NCI-H1417 treated with DMSO at 0.1 percent for 48 hours (cell line): ENCODE measurements at regions not wholly inside any gene's neighbourhood (a gene's known extent, or its start where the extent isn't known, plus 50 kb on each side); places are given as distances from the start of the nearest gene placed in this dataset.

Experiments
- DNase-seq: peaks from one replicate; lab custom pipeline; 2025; lab: John Stamatoyannopoulos, UW

DNA sequence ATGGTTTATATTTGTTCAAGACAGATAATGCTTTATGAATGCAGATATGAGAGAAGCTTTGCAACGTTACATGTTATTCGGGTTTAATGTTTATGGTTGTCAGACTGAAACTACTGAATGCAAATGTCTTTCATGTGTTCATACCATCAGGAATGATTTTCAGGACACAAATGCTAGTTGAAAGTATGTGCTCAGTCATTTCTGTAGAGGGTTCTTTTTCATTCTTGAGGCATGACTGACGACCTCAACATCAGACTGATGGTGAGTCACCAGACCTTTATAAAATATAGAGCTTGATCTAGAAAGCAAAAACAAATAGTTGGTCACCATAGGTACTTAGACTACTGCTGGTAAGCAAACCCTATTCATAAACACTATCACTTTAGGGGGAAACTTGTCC is 287.3 kb upstream of the NUDT12 start:
- DNase-seq: no peak

DNA sequence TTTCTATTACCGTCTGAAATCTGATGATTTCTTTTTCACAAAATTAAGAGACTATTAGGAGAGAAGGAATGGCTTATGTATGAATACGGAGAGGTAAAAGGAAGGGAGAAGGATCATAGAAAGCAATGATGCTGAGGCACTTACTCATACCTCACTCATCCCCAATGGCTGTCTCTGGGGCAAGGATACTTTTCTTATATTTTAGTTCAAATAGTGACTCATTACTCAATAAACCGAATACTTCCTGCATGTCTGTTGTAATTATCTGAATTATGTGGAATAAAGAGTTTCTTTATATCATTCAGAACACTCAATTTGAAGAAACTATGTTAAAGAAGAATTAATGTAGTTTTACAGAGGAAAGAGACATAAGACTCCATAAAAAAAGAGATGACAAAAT is 284.5 kb upstream of the NUDT12 start:
- no peak for DNase-seq

DNA sequence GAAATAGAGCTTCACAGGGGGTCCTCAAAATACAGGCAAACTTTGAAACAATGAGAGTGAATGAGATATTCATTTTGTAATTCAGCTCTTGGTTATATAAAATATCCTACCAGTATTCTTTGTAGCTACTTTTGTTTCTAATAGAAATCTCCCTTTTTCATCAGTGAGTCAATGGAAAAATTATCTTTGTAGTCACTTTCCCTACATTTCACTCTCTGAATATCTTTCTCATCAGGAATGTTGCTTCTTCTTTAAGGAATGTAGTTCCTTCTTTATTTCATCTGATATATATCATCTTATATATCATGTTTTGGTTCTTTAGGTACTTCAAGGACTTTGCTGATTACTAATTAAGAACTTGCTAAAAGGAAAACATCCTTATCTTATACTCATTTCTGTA is 280.3 kb upstream of the NUDT12 start:
- no peak for DNase-seq

DNA sequence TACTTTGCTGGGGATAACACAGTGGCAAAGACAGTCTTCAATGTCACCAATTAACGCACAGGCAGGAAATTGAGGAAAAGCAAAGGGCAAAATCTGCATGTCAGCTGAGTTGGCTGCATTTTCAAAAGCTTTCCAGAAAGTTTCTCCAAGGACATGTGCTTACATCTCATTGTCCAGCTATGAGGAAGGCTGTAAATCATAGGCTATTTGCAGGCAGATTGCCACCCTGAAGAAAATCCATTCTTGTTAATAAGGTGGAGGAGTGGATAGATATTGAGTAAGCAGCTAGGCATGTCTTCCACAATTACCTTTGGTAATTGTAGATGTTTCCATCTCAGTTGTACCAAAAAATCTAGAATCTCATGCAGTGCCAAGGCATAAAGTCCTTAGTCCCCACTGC is 278.0 kb upstream of the NUDT12 start:
- DNase-seq: no peak

DNA sequence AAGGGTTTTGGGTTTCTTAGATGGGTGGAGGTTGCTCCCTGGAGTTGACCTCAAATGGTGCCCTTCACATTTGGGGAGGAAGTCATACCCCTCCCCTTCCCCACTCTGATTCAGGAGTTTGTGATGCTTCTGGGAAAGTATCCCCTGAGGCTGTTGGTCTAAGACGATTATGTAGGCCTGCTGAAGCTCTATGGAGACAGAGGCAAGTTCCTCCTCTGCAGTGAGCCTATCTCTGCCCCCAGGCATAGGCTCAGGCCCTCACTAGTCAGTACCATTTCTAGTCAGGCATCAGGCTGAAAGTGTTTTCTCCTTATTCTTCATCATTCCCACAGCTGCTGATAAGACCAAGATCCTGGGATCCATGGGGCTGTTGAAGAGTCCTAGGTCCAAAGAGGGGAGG is 271.6 kb upstream of the NUDT12 start:
- no peak for DNase-seq

DNA sequence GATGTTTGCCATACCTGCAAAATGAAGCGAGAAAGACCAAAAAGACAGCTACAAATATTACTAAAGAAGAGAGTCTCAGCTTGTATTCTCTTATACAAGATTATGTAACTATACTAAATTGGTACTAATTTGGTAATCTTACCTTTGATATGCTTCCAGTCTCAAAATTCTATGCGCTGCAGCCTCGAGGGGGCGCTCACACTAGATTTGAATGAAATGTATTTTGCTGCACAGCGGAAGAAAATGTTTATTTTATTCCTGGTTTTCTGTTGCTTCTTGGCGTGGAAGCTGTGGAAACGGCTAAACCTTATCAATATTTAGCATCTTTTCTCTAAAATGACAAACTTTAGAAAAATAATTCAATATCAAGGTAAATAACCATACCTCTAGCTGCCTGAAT is 267.0 kb upstream of the NUDT12 start:
- no peak for DNase-seq

DNA sequence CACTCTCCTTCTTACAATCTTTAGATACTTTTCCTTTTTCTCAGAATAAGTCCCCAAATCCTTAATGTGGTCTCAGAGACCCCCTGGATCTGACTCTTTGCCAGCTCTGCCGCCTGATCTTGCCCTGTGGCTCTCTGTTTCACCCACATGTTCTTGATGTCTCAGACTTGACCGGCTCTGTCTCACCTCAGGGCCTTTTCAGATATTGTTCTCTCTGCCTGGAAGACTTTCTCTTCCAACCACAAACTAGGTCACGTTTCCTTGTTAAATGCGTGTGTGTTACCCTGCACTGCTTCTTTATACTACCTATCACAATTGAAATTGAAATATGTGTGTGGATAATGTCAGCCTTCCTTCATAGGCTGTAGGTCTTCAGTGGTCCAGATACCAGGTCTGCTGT is 265.4 kb upstream of the NUDT12 start:
- DNase-seq: no peak

DNA sequence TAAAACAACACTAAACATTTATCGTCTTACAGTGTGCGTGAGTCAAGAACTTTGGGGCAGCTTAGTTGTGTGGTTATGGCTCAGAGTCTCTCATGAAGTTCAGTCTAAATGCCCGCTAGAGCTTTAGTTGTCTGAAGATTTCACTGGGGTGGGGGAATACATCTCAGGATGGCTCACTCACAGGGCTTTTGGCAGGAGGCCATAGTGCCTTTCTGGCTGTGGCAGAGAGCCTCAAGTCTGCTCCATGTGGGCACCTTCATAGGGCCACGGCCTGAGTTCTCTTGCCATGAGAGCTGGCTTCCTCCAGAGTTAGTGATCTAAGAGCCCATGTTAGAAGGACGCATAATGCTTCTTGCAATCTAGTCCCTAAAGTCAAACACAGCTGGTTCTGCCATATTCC is 258.8 kb upstream of the NUDT12 start:
- no peak for DNase-seq

DNA sequence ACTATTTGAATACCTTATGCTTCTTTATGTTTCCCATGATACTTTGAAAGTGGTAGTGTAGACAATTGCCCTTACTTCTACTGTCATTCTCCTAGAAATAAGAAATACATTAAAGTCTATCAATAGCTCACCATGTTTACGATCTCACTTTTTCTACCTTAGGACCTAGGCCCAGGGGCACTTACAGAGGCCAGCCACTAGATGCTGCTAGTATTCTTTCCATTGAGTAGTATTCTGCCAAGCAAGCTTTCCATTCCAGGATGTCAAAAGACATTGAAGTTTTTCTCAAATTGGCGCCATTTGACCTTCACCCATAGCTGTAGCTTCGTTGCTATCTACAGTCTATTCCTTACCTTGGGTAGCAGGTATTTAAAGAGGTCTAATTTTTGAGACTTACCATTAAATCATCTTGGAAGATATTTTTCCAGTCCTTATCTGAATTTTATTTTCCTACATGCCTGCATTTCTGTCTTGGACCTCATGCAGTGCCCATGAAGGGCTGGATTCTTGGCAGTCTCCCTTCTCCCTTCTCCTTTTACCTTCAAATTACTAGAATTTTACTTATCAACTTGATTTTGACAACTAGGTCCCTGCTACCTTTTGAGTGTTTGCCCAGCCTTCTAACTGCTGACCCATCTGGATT is 246.0 kb upstream of the NUDT12 start:
- peak; percentile 38 for DNase-seq

DNA sequence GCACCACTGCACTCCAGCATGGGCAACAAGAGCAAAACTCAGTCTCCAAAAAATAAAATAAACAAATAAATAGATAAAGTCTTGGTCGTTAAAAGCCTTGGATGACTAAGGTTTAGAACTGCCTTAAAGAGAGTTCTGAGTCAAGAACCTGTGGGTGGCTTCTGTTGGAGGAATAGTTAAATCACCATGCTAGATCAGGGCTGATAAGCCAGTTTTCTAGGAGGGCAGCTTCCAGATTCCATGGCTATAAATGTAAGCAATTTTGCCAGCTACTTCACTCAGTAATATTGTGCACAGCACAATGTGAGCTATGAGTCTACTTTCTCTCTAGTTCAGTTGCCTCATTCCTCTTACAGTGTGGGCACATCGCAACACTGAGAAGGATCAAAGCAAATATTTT is 242.1 kb upstream of the NUDT12 start:
- DNase-seq: no peak

DNA sequence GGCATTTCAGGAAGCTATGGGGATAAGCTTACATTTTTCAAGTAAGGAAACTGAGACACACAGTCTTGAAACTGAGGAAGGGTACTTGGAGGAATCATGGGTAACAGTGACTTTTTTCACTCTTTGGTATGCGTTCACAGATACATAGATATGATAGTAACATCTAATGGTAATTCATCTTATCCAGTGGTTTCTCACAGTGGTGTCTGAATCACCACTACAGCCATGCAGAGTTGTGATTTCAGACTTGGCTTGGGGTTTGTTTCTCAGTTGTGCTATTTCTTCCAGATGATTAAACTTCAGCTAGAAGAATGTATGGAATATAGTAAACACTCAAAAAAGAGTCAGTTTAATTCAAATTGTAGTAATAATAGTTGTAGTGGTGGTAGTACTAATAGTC is 239.1 kb upstream of the NUDT12 start:
- no peak for DNase-seq

DNA sequence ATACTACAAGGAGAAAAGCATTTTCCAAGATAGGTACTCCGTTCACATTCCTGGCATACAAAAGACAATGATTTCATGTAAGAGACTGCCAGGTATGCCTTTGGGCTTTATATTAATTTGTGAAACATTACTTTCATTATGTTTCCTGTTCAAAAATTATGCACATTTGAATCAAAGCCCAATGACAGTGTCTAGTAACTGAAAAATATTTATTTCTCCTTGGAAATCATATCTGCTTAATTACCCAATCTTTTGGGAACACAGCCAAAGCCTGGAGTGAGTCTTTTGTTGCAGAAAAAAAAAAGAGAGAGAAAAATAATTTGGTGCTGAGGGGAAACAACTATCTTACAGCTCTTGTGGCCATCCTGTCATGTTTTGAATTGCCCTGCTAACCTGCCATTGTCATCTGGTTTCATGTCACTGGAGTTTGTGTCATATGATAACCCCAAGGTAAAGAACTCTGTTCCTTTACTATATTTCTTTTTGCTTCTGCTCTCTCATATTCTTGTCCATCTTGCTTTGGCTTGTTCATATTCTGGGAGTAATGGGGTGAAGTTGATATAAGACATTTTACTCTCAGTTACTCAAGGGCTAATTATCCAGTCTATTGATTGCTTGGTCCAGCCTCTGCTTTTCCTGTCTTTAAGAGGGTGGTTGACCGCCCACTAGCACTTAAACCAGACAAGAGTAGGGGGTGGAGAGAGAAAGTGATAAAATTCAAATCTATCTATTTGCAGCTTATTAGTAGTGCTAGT is 238.3 kb upstream of the NUDT12 start:
- no peak for DNase-seq

DNA sequence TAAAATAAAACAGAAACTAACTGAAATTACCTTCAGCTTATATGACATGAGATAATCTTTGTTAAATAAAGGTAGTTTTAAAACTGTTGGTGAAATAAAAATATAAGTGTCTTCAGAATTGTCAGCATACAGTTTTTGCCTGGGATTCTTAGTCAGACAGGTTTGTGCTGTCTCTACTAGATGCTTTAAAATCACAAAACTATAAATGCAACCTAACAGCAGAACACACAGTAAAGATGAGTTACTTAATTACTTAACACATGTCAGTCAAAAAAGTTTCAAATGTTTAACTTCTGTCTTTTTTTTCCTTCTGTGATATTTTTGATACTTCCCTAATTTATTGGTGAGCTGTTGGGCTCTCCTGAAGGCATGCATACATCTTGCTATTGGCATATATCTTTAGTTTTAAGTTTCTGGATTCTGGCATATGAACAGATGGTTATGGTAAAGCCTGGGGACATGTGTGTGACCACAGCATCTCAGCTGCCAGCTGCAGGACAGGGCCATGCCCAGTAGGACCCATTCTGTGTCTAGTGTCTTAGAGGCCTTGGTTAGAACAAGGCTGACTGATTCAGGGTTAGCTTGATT is 231.1 kb upstream of the NUDT12 start:
- no peak for DNase-seq

DNA sequence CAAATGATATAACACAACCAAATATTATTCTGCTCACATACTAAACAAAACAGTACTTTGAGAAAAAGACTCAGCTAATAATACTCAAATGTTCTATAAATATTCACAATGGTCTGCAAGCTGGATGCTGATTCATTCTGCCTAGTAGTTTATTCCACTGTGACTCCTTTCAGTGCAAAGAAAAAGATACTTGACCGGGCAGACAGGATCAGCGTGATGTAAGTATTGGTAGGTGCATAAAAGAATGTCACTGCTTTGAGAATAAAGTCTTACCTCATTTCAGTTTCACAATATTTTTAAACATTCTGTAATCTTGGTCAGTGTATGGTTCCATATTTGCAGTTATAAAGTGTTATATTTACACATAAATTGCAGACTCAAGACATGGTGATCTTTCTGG is 223.0 kb upstream of the NUDT12 start:
- DNase-seq: no peak

DNA sequence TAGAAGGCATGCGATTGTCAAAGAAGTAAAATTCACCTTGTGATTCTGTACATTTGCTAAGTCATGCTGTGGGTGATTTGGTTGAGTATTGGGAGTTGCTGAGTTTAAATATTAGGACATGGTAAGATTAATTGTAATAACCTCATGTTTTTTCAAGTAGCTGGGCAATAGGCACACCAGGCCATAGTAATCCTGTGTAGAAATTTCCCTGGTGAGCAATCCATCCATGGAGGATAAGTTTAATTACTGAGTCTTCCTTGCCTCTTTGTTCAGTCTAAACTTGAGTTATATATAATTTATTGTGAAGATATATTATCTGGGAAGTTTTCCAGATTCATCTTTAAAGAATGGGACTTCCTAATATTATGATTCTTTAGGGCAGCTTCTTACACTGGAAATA is 221.1 kb upstream of the NUDT12 start:
- DNase-seq: no peak

DNA sequence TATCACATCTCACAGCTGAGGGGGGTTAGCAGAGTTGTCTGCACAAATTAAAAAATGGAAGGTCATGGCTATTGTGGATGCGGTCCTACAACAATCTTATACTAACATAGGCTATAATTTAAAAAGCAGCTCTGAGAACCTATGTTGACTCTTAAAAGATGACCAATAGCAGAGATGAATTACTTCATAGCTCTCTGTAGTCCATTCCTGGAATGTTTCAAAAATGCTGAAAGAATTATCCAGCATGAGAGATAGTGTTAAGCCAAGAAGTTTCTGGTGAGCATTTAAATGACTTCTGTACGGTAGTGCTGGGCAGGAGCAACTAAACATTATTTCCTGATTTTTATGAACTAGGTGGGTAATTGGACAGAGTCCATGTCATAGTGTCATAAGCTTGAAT is 218.2 kb upstream of the NUDT12 start:
- no peak for DNase-seq

DNA sequence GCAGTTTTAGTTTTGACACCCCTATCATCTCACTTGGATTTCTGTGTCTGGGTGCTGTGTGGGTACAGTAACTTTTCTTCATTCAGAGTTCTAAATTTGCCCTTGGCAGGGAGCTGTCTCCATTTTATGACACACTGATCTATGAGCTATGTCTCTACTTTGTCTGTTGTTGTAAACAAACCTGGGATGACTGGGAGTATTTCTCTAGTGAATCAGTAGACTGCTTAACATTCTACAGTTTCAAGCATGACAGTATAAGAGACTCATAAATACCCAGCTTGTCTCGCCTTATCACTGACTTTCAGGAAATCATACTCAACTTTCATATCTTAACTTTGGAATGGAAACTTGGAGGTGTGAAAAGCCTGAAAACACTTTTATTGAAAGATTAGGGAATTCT is 212.1 kb upstream of the NUDT12 start:
- no peak for DNase-seq

DNA sequence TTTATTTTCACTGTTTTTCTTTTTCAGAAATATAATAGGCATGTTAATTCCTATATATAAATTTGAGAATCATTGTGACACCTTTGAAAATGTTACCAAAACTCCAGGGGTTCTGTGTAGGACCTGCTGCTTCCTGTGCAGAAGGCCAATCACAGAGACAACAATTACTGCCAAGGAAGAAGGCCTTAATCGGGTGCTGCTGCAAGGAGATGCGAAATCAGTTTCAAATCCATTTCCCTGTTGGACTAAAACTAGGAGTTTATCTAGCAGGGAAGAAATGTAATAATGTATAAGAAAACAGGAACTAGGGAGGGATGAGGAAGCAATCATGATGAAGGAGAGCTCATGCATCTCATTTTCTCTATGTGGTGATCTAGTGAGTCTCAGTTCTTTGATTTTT is 209.7 kb upstream of the NUDT12 start:
- no peak for DNase-seq

DNA sequence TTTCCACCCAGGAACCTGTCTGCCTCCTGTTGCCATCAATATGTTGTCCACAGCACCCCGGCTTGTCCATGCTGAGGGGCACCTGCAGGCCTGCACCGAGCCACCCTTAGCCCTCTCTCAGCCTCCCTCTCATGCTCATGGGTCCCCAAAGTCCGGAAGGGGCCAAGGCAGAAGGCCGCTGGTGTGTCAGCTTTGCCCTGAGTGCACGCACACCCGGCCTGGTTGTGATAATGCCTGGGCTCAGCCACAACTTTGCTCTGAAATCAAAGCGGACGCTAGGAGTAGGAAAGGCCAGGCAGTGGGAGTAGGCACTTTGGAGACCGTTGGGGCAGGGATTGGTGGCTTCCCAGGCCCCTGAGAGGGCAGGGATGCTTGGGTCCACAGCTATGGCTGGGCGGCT is 201.8 kb upstream of the NUDT12 start:
- no peak for DNase-seq

DNA sequence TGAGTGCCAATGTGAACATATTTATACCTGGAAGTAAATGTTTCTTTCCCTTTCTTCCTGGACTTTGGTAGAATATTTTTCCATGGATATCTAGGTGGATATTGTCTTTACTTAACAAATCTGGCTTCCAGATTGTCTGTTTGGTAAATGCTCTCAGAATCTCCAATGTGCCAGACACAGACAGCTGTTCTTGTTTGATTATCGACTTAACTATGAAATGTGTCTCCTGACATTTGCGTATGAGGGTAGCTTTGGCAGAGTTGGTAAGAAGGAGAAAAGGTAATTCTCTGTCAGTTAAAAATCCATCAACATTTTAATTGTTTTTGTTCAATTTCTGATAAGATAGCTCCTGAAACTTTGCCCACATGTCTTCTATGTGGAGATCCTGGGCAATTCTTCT is 196.4 kb upstream of the NUDT12 start:
- DNase-seq: no peak

DNA sequence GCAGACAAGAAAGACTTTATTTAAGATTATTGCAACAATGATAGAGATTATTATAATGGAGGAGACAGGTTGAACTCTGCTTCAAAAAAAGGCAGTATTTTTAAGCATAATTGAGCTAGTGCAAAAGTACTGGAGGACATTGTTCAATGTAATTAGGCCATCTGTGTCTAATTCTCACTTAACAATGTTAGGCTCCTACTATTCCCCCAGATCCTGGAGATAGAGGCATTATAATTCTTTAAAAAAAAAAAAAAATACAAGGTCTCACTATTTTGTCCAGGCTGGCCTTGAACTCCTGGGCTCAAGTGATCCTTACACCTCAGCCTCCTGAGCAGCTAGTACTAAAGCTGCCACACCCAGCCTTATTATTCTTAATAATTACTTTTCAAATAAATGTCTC is 193.4 kb upstream of the NUDT12 start:
- no peak for DNase-seq

DNA sequence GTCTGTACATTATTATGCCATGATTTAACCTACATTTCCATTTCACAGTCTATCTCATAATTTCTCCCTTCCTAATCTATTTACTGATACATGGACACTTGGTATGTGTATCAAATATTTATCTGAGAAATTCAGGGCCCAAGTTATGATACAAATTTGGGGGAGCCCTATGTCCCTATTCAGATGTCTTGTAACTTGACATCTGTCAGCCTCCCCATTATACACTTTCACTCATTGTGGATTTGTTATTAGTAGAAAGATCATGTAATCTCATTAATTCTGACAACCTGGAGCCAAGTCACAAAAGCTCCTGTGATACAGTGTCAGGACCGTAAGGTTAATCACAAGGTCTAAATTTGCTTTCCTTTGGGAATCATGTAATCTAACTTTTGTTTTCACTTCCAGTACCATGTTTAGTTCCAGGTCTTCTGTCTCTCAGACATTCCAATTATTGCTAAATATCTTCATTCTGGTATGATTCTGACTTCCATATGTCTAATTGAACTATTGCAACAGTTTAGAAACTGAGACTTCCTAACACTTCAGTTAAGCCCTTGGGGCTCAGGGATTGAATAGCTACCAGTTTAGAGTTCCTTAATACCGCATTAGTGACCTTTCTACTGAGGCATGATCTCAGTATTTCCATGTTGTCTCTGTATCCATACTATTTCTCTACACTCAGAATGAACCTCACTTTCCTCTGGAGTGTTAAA is 182.9 kb upstream of the NUDT12 start:
- DNase-seq: no peak

DNA sequence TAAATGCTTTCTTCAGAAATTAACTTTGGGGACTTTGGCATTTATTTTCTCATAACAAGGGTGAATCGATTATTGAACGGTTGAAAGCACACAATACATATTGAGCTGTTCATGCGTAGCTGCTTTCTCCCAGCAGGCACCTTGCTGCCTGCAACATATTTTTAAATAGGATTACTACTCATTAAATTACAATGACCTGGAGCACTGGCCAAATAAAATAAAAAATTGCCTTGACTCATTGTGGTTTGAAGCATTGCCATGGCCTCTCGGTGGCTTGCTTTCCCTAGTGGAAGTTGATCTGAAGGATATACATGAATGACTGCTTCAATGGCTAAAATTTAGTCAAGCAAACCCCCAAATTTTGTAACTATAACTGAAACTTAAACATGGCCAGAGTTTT is 181.6 kb upstream of the NUDT12 start:
- no peak for DNase-seq
